OCI-LY3 (cell line): ENCODE measurements at regions not wholly inside any gene's neighbourhood (a gene's known extent, or its start where the extent isn't known, plus 50 kb on each side); places are given as distances from the start of the nearest gene placed in this dataset.
"Not testable (repeated sequence)": the region's sequence is repeated elsewhere in the genome, so short reads cannot be mapped to it uniquely, and the experiment has no call there.

Source experiments
- H2AFZ ChIP-seq: fragments of 200-600, 300-600 bp; shearing (Covaris generic); 2 replicates; pipeline ENCODE4 v1.6.0; 2014; ENCODE audit warnings: antibody characterized with exemption, low read depth, low read length
- H3K27ac ChIP-seq: fragments of 200-600, 300-600 bp; sonication (generic); 2 replicates; pipeline ENCODE4 v1.5.1; 2014; ENCODE audit warnings: mild to moderate bottlenecking, low read length, moderate library complexity, mixed read lengths
- H3K27me3 ChIP-seq: fragments of 200-600, 300-600 bp; sonication (generic); 2 replicates; pipeline ENCODE4 v1.6.1; 2014; ENCODE audit warnings: low read depth, low read length, mixed read lengths
- H3K36me3 ChIP-seq: fragments of 200-600, 300-600 bp; sonication (generic); replicated peaks from 2 replicates; pipeline ENCODE3; 2014; ENCODE audit warnings: low read depth, low read length, mixed read lengths
- H3K4me1 ChIP-seq: fragments of 300-600, 200-600 bp; sonication (generic); 2 replicates; pipeline ENCODE4 v1.6.1; 2014; ENCODE audit warnings: low read length, mixed read lengths
- H3K4me2 ChIP-seq: fragments of 200-600, 300-600 bp; sonication (generic); 2 replicates; pipeline ENCODE4 v1.6.1; 2014; ENCODE audit warnings: low read length, mixed read lengths
- H3K4me3 ChIP-seq: fragments of 300-600, 200-600 bp; sonication (generic); 2 replicates; pipeline ENCODE4 v1.5.1; 2014; ENCODE audit warnings: antibody characterized with exemption, mild to moderate bottlenecking, low read length, moderate library complexity
- H3K79me2 ChIP-seq: fragments of 300-600, 200-600 bp; shearing (Covaris generic); 2 replicates; pipeline ENCODE4 v1.6.1; 2014; ENCODE audit warnings: mild to moderate bottlenecking, low read length, mixed read lengths
- H3K9ac ChIP-seq: fragments of 300-600, 200-600 bp; shearing (Covaris generic); 2 replicates; pipeline ENCODE4 v1.6.0; 2014; ENCODE audit warnings: mild to moderate bottlenecking, low read length, moderate library complexity
- H3K9me3 ChIP-seq: fragments of 200-600, 300-600 bp; shearing (Covaris generic); 2 replicates; pipeline ENCODE4 v1.6.1; 2014; ENCODE audit warnings: low read length, mixed read lengths; ENCODE audit not compliant: insufficient read depth
- H4K20me1 ChIP-seq: fragments of 200-600, 300-600 bp; sonication (generic); 2 replicates; pipeline ENCODE4 v1.6.1; 2016; ENCODE audit warnings: low read length, mixed read lengths; ENCODE audit not compliant: insufficient read depth
- EZH2phosphoT487 ChIP-seq: fragments of 200-600 bp; shearing (Covaris generic); IDR thresholded peaks from 2 replicates; pipeline ENCODE4 v1.6.1; 2018; ENCODE audit warnings: antibody characterized with exemption, mixed run types, low read depth
- TF ChIP-seq, protein P1 (sequence below): fragments of 200-600, 300-600 bp; sonication (generic); IDR thresholded peaks from 2 replicates; pipeline ENCODE4 v1.5.1; 2014; ENCODE audit warnings: antibody characterized with exemption, low read length, low read depth

DNA sequence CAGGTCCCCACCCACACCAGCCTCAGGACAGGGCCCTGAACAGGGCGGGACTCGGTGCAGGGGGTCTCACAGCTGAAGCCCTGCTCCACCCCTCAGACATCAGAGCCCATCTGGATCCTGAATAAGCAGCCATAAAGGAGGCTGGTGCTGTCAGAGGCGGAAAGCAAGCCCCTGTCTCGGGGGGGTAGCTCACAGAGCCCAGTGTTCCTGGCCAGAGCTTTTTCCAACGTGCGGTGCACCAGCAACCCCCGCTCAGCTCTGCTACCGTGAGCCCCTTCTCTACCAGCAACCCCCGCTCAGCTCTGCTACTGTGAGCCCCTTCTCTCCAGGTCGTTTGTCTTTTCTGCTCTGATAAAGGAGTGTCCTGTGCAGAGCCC, 136.5 kb upstream of the SFSWAP start:
- no peak overlapping the region for H3K27ac ChIP-seq
- H3K4me1 ChIP-seq = no peaks in the 10 kb centered on the region
- H3K27me3 ChIP-seq = no peaks in the 10 kb centered on the region
- H3K9me3 ChIP-seq = no peaks in the 10 kb centered on the region
- TF ChIP-seq, protein P1, sequence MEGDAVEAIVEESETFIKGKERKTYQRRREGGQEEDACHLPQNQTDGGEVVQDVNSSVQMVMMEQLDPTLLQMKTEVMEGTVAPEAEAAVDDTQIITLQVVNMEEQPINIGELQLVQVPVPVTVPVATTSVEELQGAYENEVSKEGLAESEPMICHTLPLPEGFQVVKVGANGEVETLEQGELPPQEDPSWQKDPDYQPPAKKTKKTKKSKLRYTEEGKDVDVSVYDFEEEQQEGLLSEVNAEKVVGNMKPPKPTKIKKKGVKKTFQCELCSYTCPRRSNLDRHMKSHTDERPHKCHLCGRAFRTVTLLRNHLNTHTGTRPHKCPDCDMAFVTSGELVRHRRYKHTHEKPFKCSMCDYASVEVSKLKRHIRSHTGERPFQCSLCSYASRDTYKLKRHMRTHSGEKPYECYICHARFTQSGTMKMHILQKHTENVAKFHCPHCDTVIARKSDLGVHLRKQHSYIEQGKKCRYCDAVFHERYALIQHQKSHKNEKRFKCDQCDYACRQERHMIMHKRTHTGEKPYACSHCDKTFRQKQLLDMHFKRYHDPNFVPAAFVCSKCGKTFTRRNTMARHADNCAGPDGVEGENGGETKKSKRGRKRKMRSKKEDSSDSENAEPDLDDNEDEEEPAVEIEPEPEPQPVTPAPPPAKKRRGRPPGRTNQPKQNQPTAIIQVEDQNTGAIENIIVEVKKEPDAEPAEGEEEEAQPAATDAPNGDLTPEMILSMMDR = no peak
- no peak for TF ChIP-seq EZH2phosphoT487
- H4K20me1 ChIP-seq = no peaks in the 10 kb centered on the region
- H3K36me3 ChIP-seq = no peaks in the 10 kb centered on the region
- H3K79me2 ChIP-seq = no peaks in the 10 kb centered on the region
- no peak overlapping the region for H3K4me3 ChIP-seq
- H3K9ac ChIP-seq = no peak overlapping the region
- no peak overlapping the region for H3K4me2 ChIP-seq
- no peak overlapping the region for H2AFZ ChIP-seq

DNA sequence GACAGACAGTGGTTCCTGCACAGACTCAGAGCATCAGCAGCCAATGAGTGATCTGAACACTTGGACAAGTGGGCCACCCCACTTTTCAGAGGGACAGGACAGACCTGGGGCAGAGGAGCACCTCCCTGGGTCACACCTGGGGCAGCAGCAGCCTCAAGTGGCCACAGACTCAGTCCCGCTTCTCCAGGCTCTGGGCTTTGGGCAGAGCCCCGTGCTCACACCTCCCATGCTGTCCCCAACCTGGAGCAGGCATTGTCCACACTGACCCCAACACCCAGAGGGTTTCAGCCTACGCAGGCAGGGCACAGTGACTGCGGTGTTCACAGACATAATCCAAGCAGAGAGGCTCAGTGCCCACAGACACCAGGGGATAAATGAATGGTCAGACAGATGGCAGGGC, 135.5 kb upstream of the SFSWAP start:
- H3K9me3 ChIP-seq = no peaks in the 10 kb centered on the region
- H3K4me3 ChIP-seq = no peak overlapping the region
- no peaks in the 10 kb centered on the region for H3K4me1 ChIP-seq
- no peak overlapping the region for H3K9ac ChIP-seq
- no peaks in the 10 kb centered on the region for H3K27me3 ChIP-seq
- H4K20me1 ChIP-seq = no peaks in the 10 kb centered on the region
- H3K36me3 ChIP-seq = no peaks in the 10 kb centered on the region
- no peak overlapping the region for H3K4me2 ChIP-seq
- no peak overlapping the region for H3K27ac ChIP-seq
- no peak for TF ChIP-seq EZH2phosphoT487
- TF ChIP-seq, protein P1 = no peak
- no peak overlapping the region for H2AFZ ChIP-seq
- no peaks in the 10 kb centered on the region for H3K79me2 ChIP-seq

DNA sequence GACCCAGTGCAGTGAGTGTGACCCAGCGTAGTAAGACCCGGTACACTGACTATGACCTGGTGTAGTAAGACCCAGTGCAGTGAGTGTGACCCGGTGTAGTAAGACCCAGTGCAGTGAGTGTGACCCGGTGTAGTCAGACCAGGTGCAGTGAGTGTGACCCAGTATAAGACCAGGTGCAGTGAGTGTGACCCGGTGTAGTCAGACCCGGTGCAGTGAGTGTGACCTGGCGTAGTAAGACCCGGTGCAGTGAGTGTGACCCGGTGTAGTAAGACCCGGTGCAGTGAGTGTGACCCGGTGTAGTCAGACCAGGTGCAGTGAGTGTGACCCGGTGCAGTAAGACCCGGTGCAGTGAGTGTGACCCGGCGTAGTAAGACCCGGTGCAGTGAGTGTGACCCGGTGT, 134.2 kb upstream of the SFSWAP start:
- not testable (repeated sequence) for H2AFZ ChIP-seq, H3K36me3 ChIP-seq, H3K9ac ChIP-seq, H4K20me1 ChIP-seq, H3K4me1 ChIP-seq, H3K27me3 ChIP-seq, H3K9me3 ChIP-seq, H3K27ac ChIP-seq, H3K4me3 ChIP-seq, H3K79me2 ChIP-seq, H3K4me2 ChIP-seq

DNA sequence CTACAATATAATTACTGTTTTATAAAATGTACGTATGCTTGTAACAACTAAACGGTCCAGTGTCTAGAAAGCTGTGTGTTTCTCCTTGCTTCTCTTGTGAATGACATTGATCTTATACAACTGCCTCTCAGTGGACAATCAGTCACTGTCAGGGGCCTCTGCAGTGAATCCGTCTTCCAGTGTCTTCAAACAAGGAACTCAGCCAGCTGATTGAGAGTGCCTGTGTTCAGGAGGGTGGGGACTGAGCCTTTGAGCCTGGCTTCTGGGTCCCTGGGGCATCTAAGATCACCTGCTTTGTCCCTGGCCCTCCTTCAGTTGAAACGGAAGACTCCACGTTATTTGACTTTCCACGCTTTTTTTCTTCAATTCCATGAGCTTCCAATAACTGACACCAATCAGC, 133.1 kb upstream of the SFSWAP start:
- H3K9ac ChIP-seq = no peak overlapping the region
- H2AFZ ChIP-seq = no peak overlapping the region
- no peaks in the 10 kb centered on the region for H4K20me1 ChIP-seq
- no peaks in the 10 kb centered on the region for H3K4me1 ChIP-seq
- H3K79me2 ChIP-seq = no peaks in the 10 kb centered on the region
- H3K36me3 ChIP-seq = no peaks in the 10 kb centered on the region
- no peak overlapping the region for H3K27ac ChIP-seq
- H3K9me3 ChIP-seq = no peaks in the 10 kb centered on the region
- no peak overlapping the region for H3K4me3 ChIP-seq
- TF ChIP-seq, protein P1 = no peak
- TF ChIP-seq EZH2phosphoT487 = no peak
- no peaks in the 10 kb centered on the region for H3K27me3 ChIP-seq
- H3K4me2 ChIP-seq = no peak overlapping the region
